MM.1S (cell line): ENCODE measurements at regions not wholly inside any gene's neighbourhood (a gene's known extent, or its start where the extent isn't known, plus 50 kb on each side); places are given as distances from the start of the nearest gene placed in this dataset.

ENCODE experiments used
- DNase-seq: peaks from one replicate; pipeline ENCODE4 v3.0.0-alpha.2; 2015
- H2AFZ ChIP-seq: fragments of 300-600 bp; sonication (generic); 2 replicates; pipeline ENCODE4 v1.6.0; 2016; ENCODE audit warnings: antibody characterized with exemption, low read length
- H3F3A ChIP-seq: fragments of 300-600 bp; sonication (generic); 2 replicates; pipeline ENCODE4 v1.6.1; 2016; ENCODE audit warnings: mild to moderate bottlenecking, antibody characterized with exemption, low read length, moderate library complexity, mixed read lengths; ENCODE audit not compliant: insufficient read depth
- H3K27ac ChIP-seq: fragments of 300-600 bp; sonication (generic); 2 replicates; pipeline ENCODE4 v1.5.1; 2016; ENCODE audit warnings: mild to moderate bottlenecking, low read length
- H3K27me3 ChIP-seq: fragments of 300-600 bp; sonication (generic); replicated peaks from 2 replicates; pipeline ENCODE4 v1.6.0; 2016; ENCODE audit warnings: low read length; ENCODE audit not compliant: insufficient read depth
- H3K36me3 ChIP-seq: fragments of 300-600 bp; sonication (generic); replicated peaks from 2 replicates; pipeline ENCODE4 v1.6.1; 2016; ENCODE audit warnings: mild to moderate bottlenecking, low read length, mixed read lengths; ENCODE audit not compliant: insufficient read depth
- H3K4me1 ChIP-seq: fragments of 300-600 bp; sonication (generic); 2 replicates; pipeline ENCODE4 v1.6.1; 2016; ENCODE audit warnings: low read length, mixed read lengths
- H3K4me2 ChIP-seq: fragments of 300-600 bp; sonication (generic); 2 replicates; pipeline ENCODE4 v1.6.0; 2016; ENCODE audit warnings: low read depth, low read length
- H3K4me3 ChIP-seq: fragments of 300-600 bp; sonication (generic); 2 replicates; pipeline ENCODE4 v1.5.1; 2016; ENCODE audit warnings: low read length, mixed read lengths
- H3K79me2 ChIP-seq: fragments of 300-600 bp; sonication (generic); 2 replicates; pipeline ENCODE4 v1.6.1; 2016; ENCODE audit warnings: mixed run types, low read length, mixed read lengths
- H3K9ac ChIP-seq: fragments of 300-600 bp; sonication (generic); 2 replicates; pipeline ENCODE4 v1.6.1; 2016; ENCODE audit warnings: low read length, mixed read lengths
- H3K9me2 ChIP-seq: fragments of 300-600 bp; sonication (generic); replicated peaks from 2 replicates; pipeline ENCODE4 v1.6.1; 2016; ENCODE audit warnings: mild to moderate bottlenecking, low read length, mixed read lengths; ENCODE audit not compliant: insufficient read depth
- H3K9me3 ChIP-seq: fragments of 300-600 bp; sonication (generic); replicated peaks from 2 replicates; pipeline ENCODE4 v1.6.1; 2016; ENCODE audit warnings: mild to moderate bottlenecking, low read length, mixed read lengths; ENCODE audit not compliant: insufficient read depth
- H4K20me1 ChIP-seq: fragments of 300-600 bp; sonication (generic); 2 replicates; pipeline ENCODE4 v1.6.1; 2016; ENCODE audit warnings: mild to moderate bottlenecking, low read length, moderate library complexity, mixed read lengths; ENCODE audit not compliant: insufficient read depth
- CTCF ChIP-seq: fragments of 300-600 bp; sonication (generic); IDR thresholded peaks from 2 replicates; pipeline ENCODE4 v1.5.1; 2016; ENCODE audit warnings: antibody characterized with exemption, low read length, mixed read lengths
- EZH2 ChIP-seq: fragments of 300-600 bp; sonication (generic); optimal IDR thresholded peaks from 2 replicates; pipeline ENCODE3; 2017; ENCODE audit warnings: low read depth, mild to moderate bottlenecking, antibody characterized with exemption, low read length, mixed read lengths
- EZH2phosphoT487 ChIP-seq: fragments of 300-600 bp; sonication (generic); IDR thresholded peaks from 2 replicates; pipeline ENCODE4 v1.6.1; 2018; ENCODE audit warnings: antibody characterized with exemption, low read length

- no peaks in the 10 kb centered on the region for H3K9me3 ChIP-seq
- H3K4me1 ChIP-seq = no peaks in the 10 kb centered on the region
- no peaks in the 10 kb centered on the region for H3K36me3 ChIP-seq
- no peaks in the 10 kb centered on the region for H3K9me2 ChIP-seq
- no peaks in the 10 kb centered on the region for H3K79me2 ChIP-seq
- TF ChIP-seq EZH2 (no peak), EZH2phosphoT487 (no peak), CTCF (no peak)
- no peak overlapping the region for H3K4me2 ChIP-seq
- H3K4me3 ChIP-seq = no peak overlapping the region
- no peaks in the 10 kb centered on the region for H3K27me3 ChIP-seq
- no peak overlapping the region for H3K9ac ChIP-seq
- H4K20me1 ChIP-seq = no peaks in the 10 kb centered on the region
- no peak overlapping the region for H2AFZ ChIP-seq
- no peak for DNase-seq
- no peaks in the 10 kb centered on the region for H3F3A ChIP-seq
- no peak overlapping the region for H3K27ac ChIP-seq
Observed at GRCh38 chr12:107568718-107569117, 116.9 kb upstream of the PWP1 start.

- H3K4me3 ChIP-seq = no peak overlapping the region
- H3K36me3 ChIP-seq = no peaks in the 10 kb centered on the region
- H3K79me2 ChIP-seq = no peaks in the 10 kb centered on the region
- no peaks in the 10 kb centered on the region for H4K20me1 ChIP-seq
- no peak overlapping the region for H2AFZ ChIP-seq
- H3K27me3 ChIP-seq = no peaks in the 10 kb centered on the region
- H3K9ac ChIP-seq = no peak overlapping the region
- H3F3A ChIP-seq = no peaks in the 10 kb centered on the region
- H3K27ac ChIP-seq = no peak overlapping the region
- no peak overlapping the region for H3K4me2 ChIP-seq
- H3K9me3 ChIP-seq = no peaks in the 10 kb centered on the region
- H3K4me1 ChIP-seq = no peaks in the 10 kb centered on the region
- H3K9me2 ChIP-seq = no peaks in the 10 kb centered on the region
- DNase-seq = no peak
- no peak for TF ChIP-seq EZH2phosphoT487
- TF ChIP-seq CTCF = no peak
- no peak for TF ChIP-seq EZH2
Observed at GRCh38 chr12:107570721-107571120, 114.9 kb upstream of the PWP1 start.

- H3K9me3 ChIP-seq = no peaks in the 10 kb centered on the region
- H3K9ac ChIP-seq = no peak overlapping the region
- H3K36me3 ChIP-seq = no peaks in the 10 kb centered on the region
- H3K27me3 ChIP-seq = no peaks in the 10 kb centered on the region
- no peaks in the 10 kb centered on the region for H3K79me2 ChIP-seq
- H3K4me2 ChIP-seq = no peak overlapping the region
- H3F3A ChIP-seq = no peaks in the 10 kb centered on the region
- no peaks in the 10 kb centered on the region for H3K4me1 ChIP-seq
- no peak for DNase-seq
- no peak overlapping the region for H3K27ac ChIP-seq
- H4K20me1 ChIP-seq = no peaks in the 10 kb centered on the region
- no peaks in the 10 kb centered on the region for H3K9me2 ChIP-seq
- TF ChIP-seq EZH2phosphoT487 (no peak), EZH2 (no peak), CTCF (no peak)
- no peak overlapping the region for H2AFZ ChIP-seq
- no peak overlapping the region for H3K4me3 ChIP-seq
Observed at GRCh38 chr12:107571492-107571891, 114.1 kb upstream of the PWP1 start.
